GM21576 (cell line): ENCODE measurements at regions not wholly inside any gene's neighbourhood (a gene's known extent, or its start where the extent isn't known, plus 50 kb on each side); places are given as distances from the start of the nearest gene placed in this dataset.
"Not testable (repeated sequence)": the region's sequence is repeated elsewhere in the genome, so short reads cannot be mapped to it uniquely, and the experiment has no call there.

ENCODE experiments used
- ATAC-seq: cut with Tn5 transposase; IDR thresholded peaks from one replicate; pipeline ENCODE4 v1.9.1; 2021; ENCODE audit warnings: mild to moderate bottlenecking, moderate library complexity; ENCODE audit not compliant: unreplicated experiment

DNA sequence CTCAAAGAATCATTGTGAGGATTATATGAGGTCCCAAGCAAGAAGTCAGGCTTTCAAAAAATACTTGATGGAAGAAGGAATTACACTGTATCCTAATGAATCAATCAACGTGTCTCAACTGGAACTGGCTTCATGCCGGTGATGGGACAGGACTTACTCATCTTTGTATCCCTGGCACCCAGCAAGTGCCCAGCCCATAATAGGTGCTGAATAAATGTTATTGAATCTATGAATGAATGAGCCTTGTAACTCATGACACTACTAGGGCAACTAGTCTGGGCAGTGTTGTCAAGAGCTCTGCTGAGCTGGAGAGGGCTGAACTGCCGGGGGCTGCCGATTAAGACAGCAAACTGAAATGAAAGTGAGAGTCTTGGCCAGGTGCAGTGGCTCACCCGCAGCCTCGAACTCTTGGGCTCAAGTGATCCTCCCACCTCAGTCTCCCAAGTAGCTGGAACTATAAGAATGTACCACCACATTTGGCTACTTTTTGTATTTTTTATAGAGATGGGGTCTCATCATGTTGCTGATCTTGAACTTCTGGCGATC lies 87.2 kb upstream of the KIF5B start:
- ATAC-seq: no peak

- no peak for ATAC-seq
Measured at GRCh38 chr10:32142646-32143045, 86.4 kb upstream of the KIF5B start.

- no peak for ATAC-seq
Measured at GRCh38 chr10:32141018-32141807, 85.0 kb upstream of the KIF5B start.

DNA sequence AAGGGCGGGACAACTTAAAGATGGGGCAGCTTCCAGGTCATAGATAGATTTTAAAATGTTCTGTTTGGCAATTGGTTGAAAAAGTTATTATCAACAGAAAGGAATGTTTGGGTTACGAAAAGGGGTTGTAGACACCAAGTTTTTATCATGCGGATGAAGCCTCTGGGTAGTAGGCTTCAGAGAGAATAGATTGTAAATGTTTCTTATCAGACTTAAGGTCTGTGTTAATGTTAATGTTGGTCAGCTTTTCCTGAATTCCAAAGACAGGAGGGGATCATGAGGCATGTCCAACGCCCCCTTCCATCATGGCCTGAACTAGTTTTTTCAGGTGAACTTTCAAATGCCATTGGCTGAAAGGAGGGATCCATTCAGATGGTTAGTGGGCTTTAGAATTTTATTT lies 84.2 kb upstream of the KIF5B start:
- no peak for ATAC-seq

- no peak for ATAC-seq
Measured at GRCh38 chr10:32139223-32140073, 83.2 kb upstream of the KIF5B start.

GRCh38 chr10:32136927-32137326 lies 80.7 kb upstream of the KIF5B start:
- not testable (repeated sequence) for ATAC-seq

GRCh38 chr10:32135796-32136195 lies 79.6 kb upstream of the KIF5B start:
- ATAC-seq: not testable (repeated sequence)

DNA sequence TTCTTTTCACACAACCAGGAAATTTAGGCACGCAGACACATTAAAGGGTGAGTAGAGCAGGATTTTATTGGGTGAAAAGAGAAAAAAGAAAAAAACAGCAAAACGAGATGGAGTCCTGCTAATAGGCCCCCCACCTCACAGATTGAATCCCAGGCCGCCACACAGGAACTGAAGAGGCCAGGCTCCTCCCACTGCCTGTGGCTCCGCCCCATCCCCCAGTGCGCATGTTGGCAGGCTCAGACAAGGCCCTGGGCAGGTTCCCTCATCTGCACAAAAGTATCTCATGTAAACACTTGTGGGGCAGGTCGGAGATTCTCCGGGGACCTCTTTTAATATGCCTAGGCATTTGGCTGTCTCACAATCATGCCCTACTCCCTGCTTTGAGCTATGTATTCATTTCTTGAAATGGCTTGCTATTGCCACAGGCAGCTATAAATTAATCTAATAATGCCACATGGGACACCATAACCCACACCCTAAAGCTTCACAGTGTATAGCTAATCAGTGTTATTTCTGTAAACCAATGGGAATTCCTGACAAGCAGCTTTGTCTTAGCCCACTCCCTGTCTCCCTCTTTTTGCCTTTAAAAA lies 76.2 kb upstream of the KIF5B start:
- no peak for ATAC-seq

DNA sequence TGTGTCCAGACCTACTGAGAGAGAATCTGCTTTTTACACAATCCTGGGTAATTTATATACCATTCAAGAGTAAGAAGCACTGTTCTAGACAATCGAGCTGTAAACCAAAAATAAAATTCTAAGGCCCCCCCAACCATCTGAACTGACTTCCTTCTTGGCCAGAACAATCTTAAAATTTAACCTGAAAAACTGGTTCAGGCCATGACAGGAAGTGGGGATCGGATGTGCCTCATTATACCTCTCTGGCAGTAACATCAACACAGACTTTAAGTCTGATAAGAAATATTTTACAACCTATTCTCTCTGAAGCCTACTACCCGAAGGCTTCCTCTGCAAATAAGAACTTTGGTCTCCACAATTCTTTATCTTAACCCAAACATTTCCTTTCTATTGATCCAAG lies 75.2 kb upstream of the KIF5B start:
- no peak for ATAC-seq

DNA sequence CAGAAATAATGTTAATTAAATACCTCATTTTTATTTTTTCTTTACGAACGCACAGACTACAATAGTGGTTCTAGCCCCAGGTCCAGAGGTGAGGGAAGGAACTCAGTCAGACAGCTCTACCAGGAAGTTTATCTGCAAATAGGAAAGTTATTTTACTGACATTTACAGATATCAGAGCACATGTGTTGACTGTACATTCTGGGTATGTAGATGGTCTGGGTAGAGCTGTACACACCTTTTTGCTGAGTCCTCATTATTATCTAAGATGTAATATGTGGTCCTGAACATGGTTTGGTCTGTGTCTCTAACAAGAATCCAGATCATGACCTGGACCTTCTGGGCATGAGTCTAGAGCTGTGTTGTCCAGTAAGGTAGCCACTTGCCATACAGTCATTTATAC lies 74.6 kb upstream of the KIF5B start:
- no peak for ATAC-seq

GRCh38 chr10:32125023-32125422 lies 68.8 kb upstream of the KIF5B start:
- no peak for ATAC-seq

DNA sequence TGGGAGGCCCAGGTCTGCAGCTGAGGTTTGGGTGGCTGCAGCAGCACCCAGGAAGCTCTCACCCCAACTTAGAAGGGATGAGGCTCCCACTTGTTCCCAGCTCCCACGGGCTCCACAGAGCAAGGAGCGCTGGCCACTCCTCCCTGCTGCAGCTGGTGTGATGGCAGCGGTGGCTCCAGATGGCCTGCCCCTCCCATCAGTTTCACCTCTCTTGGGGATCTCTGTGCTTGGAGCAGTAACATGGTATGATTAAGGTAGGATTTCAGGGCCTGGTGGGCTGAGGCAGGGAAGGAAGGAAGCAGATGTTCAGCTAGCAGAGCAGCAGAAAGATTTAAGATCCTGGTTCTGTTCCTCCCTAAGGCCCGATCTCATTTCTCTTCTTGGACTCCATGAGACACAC lies 66.8 kb upstream of the KIF5B start:
- no peak for ATAC-seq

GRCh38 chr10:32121648-32122047 lies 65.4 kb upstream of the KIF5B start:
- ATAC-seq: no peak

GRCh38 chr10:32120147-32120546 lies 63.9 kb upstream of the KIF5B start:
- no peak for ATAC-seq

GRCh38 chr10:32114508-32114907 lies 58.3 kb upstream of the KIF5B start:
- no peak for ATAC-seq

DNA sequence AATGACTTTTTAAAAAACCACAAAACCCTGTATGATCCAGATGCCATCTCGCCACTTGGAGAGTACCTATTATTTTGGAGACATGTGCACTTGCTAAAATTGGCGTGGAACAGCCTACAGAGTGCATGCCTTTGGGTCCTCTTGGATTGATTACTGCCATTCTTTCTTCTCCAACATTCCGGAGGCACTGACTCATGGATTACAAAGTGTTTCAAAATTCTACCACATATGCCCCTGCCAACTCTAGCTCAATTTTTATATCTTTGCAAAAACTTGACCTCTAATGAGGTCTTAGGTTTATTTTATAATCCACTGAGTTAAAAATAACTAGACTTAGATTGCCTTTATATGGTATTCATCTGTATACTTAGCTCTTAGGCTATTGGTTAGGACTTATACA lies 55.8 kb upstream of the KIF5B start:
- ATAC-seq: no peak

DNA sequence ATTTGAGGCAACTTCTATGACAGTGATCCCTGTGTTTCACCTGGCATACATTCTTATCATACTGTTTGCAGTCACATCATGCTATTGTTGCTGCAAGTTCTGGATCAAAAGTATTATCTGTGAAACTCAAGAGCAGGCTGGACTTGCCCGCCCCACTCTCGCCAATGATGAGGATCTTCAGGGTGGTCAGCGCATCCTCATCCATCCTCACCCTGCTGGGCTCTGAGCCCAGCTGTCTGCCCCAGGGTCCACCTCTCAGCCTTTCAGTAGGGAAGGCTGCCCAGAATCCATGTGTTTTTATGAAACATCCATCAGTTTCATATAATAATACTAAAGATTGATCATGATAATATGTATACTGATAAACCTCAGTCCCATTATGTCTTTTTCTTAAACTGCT lies 55.4 kb upstream of the KIF5B start:
- no peak for ATAC-seq

- ATAC-seq: no peak
Measured at GRCh38 chr10:32110790-32111189, 54.6 kb upstream of the KIF5B start.

GRCh38 chr10:32109603-32110002 lies 53.4 kb upstream of the KIF5B start:
- no peak for ATAC-seq
